ENCODE measurements at regions not wholly inside any gene's neighbourhood (a gene's known extent, or its start where the extent isn't known, plus 50 kb on each side); places are given as distances from the start of the nearest gene placed in this dataset.

DNA sequence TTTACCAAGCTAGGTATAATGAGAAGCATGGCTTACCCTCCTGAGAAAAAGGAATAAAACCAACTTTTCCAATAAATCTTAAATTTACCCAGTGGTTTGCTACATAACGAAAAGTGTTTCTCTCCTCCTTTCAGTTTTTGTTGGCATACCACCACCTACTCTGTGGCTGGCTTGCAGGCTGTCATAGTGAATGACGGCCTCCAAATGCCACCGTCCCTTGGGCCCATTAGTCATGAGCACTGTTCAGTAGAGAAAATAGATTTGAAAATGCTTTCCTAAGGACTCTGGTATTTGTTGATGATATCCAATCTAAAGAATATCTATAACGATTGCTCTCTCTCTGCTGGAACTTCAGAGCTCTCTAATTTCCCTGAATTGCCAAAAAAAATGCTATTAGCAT, 488.3 kb downstream of the MAGEE1 start:
- no peak for TF ChIP-seq YY1 (IDR thresholded peaks at IDR 0.05; ENCODE audit: insufficient read depth, insufficient read length)
- TF ChIP-seq ZNF274 (IDR thresholded peaks at IDR 0.05; ENCODE audit: low read depth, low read length) = no peak
- no peak for TF ChIP-seq SUZ12 (IDR thresholded peaks at IDR 0.05; ENCODE audit: extremely low read depth, insufficient read depth, insufficient read length)

All from NT2/D1 (cell line).